ENCODE measurements at regions not wholly inside any gene's neighbourhood (a gene's known extent, or its start where the extent isn't known, plus 50 kb on each side); places are given as distances from the start of the nearest gene placed in this dataset.

DNA sequence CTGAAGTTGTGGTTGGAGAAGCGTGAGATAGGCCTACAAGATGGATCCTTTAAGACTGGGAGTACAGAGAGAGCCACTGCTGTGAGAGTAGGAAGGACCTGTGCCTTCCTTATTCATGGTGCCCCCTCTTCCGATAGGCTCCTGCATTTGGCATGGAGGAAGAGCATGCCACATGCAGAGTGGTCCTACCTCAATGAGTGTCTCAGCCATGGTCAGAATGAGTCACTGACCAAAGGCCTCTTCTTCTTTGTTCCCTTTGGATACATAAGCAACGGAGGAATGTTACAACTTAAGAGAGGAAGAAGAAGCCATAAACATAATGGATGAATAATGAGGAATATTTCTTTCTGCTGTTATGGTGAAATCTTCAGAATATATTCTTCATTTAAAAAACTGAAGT lies 681.2 kb upstream of the GRM7 start:
- in situ Hi-C loops (cut with HindIII; ENCODE audit: low pct_ligation_motif_present, low sequenced_read_pairs), result no loop called here
- no peaks in the 10 kb centered on the region for H3K27me3 ChIP-seq (replicated peaks)
- TF ChIP-seq, protein P1, sequence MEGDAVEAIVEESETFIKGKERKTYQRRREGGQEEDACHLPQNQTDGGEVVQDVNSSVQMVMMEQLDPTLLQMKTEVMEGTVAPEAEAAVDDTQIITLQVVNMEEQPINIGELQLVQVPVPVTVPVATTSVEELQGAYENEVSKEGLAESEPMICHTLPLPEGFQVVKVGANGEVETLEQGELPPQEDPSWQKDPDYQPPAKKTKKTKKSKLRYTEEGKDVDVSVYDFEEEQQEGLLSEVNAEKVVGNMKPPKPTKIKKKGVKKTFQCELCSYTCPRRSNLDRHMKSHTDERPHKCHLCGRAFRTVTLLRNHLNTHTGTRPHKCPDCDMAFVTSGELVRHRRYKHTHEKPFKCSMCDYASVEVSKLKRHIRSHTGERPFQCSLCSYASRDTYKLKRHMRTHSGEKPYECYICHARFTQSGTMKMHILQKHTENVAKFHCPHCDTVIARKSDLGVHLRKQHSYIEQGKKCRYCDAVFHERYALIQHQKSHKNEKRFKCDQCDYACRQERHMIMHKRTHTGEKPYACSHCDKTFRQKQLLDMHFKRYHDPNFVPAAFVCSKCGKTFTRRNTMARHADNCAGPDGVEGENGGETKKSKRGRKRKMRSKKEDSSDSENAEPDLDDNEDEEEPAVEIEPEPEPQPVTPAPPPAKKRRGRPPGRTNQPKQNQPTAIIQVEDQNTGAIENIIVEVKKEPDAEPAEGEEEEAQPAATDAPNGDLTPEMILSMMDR (IDR thresholded peaks at IDR 0.05; ENCODE audit: low read depth, low read length, missing control alignments), result no peak
- H3K36me3 ChIP-seq (replicated peaks), result no peaks in the 10 kb centered on the region
- DNase-seq, result no peak
- H3K4me3 ChIP-seq (ENCODE audit: low read depth, low read length), result no peak overlapping the region
- H3K27ac ChIP-seq, result no peak overlapping the region

GRCh38 chr3:6180171-6180570 lies 680.7 kb upstream of the GRM7 start:
- no peak overlapping the region for H3K4me3 ChIP-seq (ENCODE audit: low read depth, low read length)
- DNase-seq, result no peak
- H3K36me3 ChIP-seq (replicated peaks), result no peaks in the 10 kb centered on the region
- in situ Hi-C loops (cut with HindIII; ENCODE audit: low pct_ligation_motif_present, low sequenced_read_pairs), result no loop called here
- TF ChIP-seq, protein P1 (IDR thresholded peaks at IDR 0.05; ENCODE audit: low read depth, low read length, missing control alignments), result no peak
- H3K27me3 ChIP-seq (replicated peaks), result no peaks in the 10 kb centered on the region
- no peak overlapping the region for H3K27ac ChIP-seq

DNA sequence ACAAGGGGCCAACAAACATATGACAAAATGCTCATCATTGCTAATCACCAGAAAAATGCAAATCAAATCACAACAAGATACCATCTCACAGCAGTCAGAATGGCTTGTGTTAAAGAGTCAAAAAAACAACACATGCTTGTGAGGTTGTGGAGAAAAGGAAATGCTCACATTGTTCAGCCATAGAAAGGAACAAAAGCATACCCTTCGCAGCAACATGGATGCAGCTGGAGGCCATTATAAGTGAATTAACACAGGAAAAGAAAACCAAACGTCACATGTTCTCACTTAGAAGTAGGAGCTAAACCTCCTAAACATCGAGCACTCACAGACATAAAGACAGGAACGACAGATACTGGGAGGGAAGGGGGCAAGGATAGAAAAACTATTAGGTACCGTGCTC lies 678.4 kb upstream of the GRM7 start:
- Histone ChIP-seq H3K4me3 (ENCODE audit: low read depth, low read length) (no peak overlapping the region), H3K36me3 (replicated peaks) (no peaks in the 10 kb centered on the region), H3K27ac (no peak overlapping the region), H3K27me3 (replicated peaks) (no peaks in the 10 kb centered on the region)
- in situ Hi-C loops (cut with HindIII; ENCODE audit: low pct_ligation_motif_present, low sequenced_read_pairs), result no loop called here
- TF ChIP-seq, protein P1 (IDR thresholded peaks at IDR 0.05; ENCODE audit: low read depth, low read length, missing control alignments), result no peak
- DNase-seq, result no peak

DNA sequence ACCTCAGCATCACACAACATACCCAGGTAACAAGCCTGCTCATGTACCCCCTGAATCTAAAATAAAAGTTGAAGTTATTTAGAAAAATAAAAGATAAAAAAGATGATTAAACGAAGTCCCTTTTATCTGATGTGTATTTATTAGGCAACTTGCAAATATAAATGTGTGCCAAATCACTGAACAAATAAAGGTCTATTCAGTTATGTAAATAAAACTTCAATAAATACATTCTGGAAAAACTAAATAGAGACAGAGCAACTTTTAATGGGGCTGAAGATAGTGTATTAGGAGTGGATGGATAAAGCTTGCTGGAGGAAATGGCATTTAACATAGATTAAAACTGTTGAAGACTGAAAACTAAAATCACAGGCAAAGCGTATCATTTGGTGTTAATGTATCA lies 678.0 kb upstream of the GRM7 start:
- H3K36me3 ChIP-seq (replicated peaks), result no peaks in the 10 kb centered on the region
- H3K27me3 ChIP-seq (replicated peaks), result no peaks in the 10 kb centered on the region
- TF ChIP-seq, protein P1 (IDR thresholded peaks at IDR 0.05; ENCODE audit: low read depth, low read length, missing control alignments), result no peak
- no peak overlapping the region for H3K27ac ChIP-seq
- no peak overlapping the region for H3K4me3 ChIP-seq (ENCODE audit: low read depth, low read length)
- in situ Hi-C loops (cut with HindIII; ENCODE audit: low pct_ligation_motif_present, low sequenced_read_pairs), result no loop called here
- DNase-seq, result no peak

DNA sequence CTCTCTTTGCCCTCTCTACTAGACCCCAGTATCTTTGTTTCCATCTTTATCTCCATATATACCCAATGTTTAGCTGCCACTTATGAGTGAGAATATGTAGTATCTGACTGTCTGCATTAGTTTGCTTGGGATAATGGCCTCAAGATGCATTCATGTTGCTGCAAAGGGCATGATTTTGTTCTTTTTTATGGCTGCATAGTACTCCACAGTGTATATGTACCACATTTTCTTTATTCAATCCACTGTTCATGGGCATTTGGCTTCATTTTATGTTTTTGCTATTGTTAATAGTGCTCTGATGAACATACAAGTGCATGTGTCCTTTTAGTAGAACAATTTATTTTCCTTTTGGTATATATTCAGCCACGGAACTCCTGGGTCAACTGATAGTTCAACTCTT lies 671.5 kb upstream of the GRM7 start:
- H3K27me3 ChIP-seq (replicated peaks), result no peaks in the 10 kb centered on the region
- DNase-seq, result no peak
- no peaks in the 10 kb centered on the region for H3K36me3 ChIP-seq (replicated peaks)
- TF ChIP-seq, protein P1 (IDR thresholded peaks at IDR 0.05; ENCODE audit: low read depth, low read length, missing control alignments), result no peak
- no peak overlapping the region for H3K27ac ChIP-seq
- in situ Hi-C loops (cut with HindIII; ENCODE audit: low pct_ligation_motif_present, low sequenced_read_pairs), result no loop called here
- no peak overlapping the region for H3K4me3 ChIP-seq (ENCODE audit: low read depth, low read length)

DNA sequence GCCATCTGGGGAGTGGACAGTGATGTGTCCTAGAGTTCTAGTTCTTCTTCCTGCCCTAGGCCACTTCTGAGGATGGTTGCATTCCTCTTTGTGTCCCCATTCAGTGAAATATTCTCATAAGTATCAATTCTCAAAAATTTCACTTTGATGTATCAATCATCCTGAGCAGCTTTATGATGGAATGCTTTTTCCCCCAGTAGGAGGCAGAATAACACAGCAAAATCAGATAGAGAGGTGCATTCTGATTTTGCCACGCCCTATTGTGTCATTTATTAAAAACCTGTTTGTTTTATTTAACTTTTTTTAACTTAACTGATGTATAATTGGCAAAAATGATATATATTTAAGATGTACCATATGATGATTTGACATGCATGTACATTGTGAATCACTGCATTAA lies 656.0 kb upstream of the GRM7 start:
- DNase-seq, result no peak
- Histone ChIP-seq H3K27ac (no peak overlapping the region), H3K27me3 (replicated peaks) (no peaks in the 10 kb centered on the region), H3K36me3 (replicated peaks) (no peaks in the 10 kb centered on the region), H3K4me3 (ENCODE audit: low read depth, low read length) (no peak overlapping the region)
- in situ Hi-C loops (cut with HindIII; ENCODE audit: low pct_ligation_motif_present, low sequenced_read_pairs), result no loop called here
- TF ChIP-seq, protein P1 (IDR thresholded peaks at IDR 0.05; ENCODE audit: low read depth, low read length, missing control alignments), result no peak
